HG03139 (cell line): ENCODE measurements at regions not wholly inside any gene's neighbourhood (a gene's known extent, or its start where the extent isn't known, plus 50 kb on each side); places are given as distances from the start of the nearest gene placed in this dataset.
A peak's percentile ranks its signal among the peaks of the same experiment; 100 is the strongest.

Experiments used
- ATAC-seq: cut with Tn5 transposase; IDR thresholded peaks from one replicate; pipeline ENCODE4 v1.9.1; 2021; ENCODE audit not compliant: unreplicated experiment

- ATAC-seq, result no peak
Measured at GRCh38 chr12:92650228-92650822, 52.5 kb upstream of the PLEKHG7 start.

- ATAC-seq, result peak; percentile 83
Measured at GRCh38 chr12:92649511-92650227, 53.1 kb upstream of the PLEKHG7 start.

- ATAC-seq, result no peak
Measured at GRCh38 chr12:92648242-92649031, 54.4 kb upstream of the PLEKHG7 start.

GRCh38 chr12:92641291-92641690 is 61.5 kb upstream of the PLEKHG7 start:
- no peak for ATAC-seq

- ATAC-seq, result no peak
Measured at GRCh38 chr12:92640691-92641090, 62.1 kb upstream of the PLEKHG7 start.

- ATAC-seq, result no peak
Measured at GRCh38 chr12:92639017-92639416, 63.8 kb upstream of the PLEKHG7 start.

- no peak for ATAC-seq
Measured at GRCh38 chr12:92634730-92635129, 68.1 kb upstream of the PLEKHG7 start.

GRCh38 chr12:92634202-92634601 is 68.6 kb upstream of the PLEKHG7 start:
- no peak for ATAC-seq

GRCh38 chr12:92630968-92631367 is 71.8 kb upstream of the PLEKHG7 start:
- ATAC-seq, result no peak

- ATAC-seq, result no peak
Measured at GRCh38 chr12:92629349-92630065, 73.3 kb upstream of the PLEKHG7 start.

- ATAC-seq, result no peak
Measured at GRCh38 chr12:92628476-92628875, 74.3 kb upstream of the PLEKHG7 start.

- ATAC-seq, result no peak
Measured at GRCh38 chr12:92627511-92627910, 75.3 kb upstream of the PLEKHG7 start.

- ATAC-seq, result no peak
Measured at GRCh38 chr12:92625639-92626310, 77.0 kb upstream of the PLEKHG7 start.

GRCh38 chr12:92624236-92624635 is 78.6 kb upstream of the PLEKHG7 start:
- ATAC-seq, result no peak

- no peak for ATAC-seq
Measured at GRCh38 chr12:92623386-92623785, 79.4 kb upstream of the PLEKHG7 start.

- ATAC-seq, result no peak
Measured at GRCh38 chr12:92621833-92622232, 81.0 kb upstream of the PLEKHG7 start.

GRCh38 chr12:92621312-92621711 is 81.5 kb upstream of the PLEKHG7 start:
- ATAC-seq, result no peak

GRCh38 chr12:92619730-92620684 is 82.8 kb upstream of the PLEKHG7 start:
- no peak for ATAC-seq

- no peak for ATAC-seq
Measured at GRCh38 chr12:92619026-92619425, 83.8 kb upstream of the PLEKHG7 start.

GRCh38 chr12:92615703-92616102 is 87.1 kb upstream of the PLEKHG7 start:
- ATAC-seq, result no peak
